HUES48 (cell line): ENCODE measurements at regions not wholly inside any gene's neighbourhood (a gene's known extent, or its start where the extent isn't known, plus 50 kb on each side); places are given as distances from the start of the nearest gene placed in this dataset.

Experiments used
- H3K27ac ChIP-seq: one replicate; pipeline ENCODE4 v1.7.0; 2013; ENCODE audit warnings: low read depth, low read length, inconsistent platforms
- H3K27me3 ChIP-seq: 2 replicates; pipeline ENCODE4 v1.6.1; 2013; ENCODE audit warnings: mild to moderate bottlenecking, low read length; ENCODE audit not compliant: control insufficient read depth, insufficient read depth
- H3K36me3 ChIP-seq: 2 replicates; pipeline ENCODE4 v1.6.1; 2013; ENCODE audit warnings: low read length; ENCODE audit not compliant: control insufficient read depth, insufficient read depth
- H3K4me1 ChIP-seq: 2 replicates; pipeline ENCODE4 v1.6.1; 2013; ENCODE audit warnings: mild to moderate bottlenecking, low read length; ENCODE audit not compliant: control insufficient read depth, insufficient read depth
- H3K4me3 ChIP-seq: 2 replicates; pipeline ENCODE4 v1.5.1; 2013; ENCODE audit warnings: mild to moderate bottlenecking, low read depth, low read length
- H3K9ac ChIP-seq: 2 replicates; pipeline ENCODE4 v1.6.1; 2013; ENCODE audit warnings: mild to moderate bottlenecking, low read depth, low read length, moderate library complexity
- H3K9me3 ChIP-seq: 2 replicates; pipeline ENCODE4 v1.6.1; 2013; ENCODE audit warnings: low read length; ENCODE audit not compliant: control insufficient read depth, insufficient read depth

GRCh38 chr20:61186771-61187472 lies 65.1 kb upstream of the CDH4 start:
- no peak overlapping the region for H3K4me3 ChIP-seq
- H3K4me1 ChIP-seq: peaks cover 5% of the 10 kb centered on the region
- no peak overlapping the region for H3K27ac ChIP-seq
- H3K36me3 ChIP-seq: no peaks in the 10 kb centered on the region
- no peaks in the 10 kb centered on the region for H3K9me3 ChIP-seq
- H3K9ac ChIP-seq: no peak overlapping the region
- peaks cover 27% of the 10 kb centered on the region for H3K27me3 ChIP-seq

GRCh38 chr20:61189534-61189933 lies 62.5 kb upstream of the CDH4 start:
- no peak overlapping the region for H3K4me3 ChIP-seq
- peaks cover 12% of the 10 kb centered on the region for H3K4me1 ChIP-seq
- H3K27me3 ChIP-seq: peaks cover 20% of the 10 kb centered on the region
- no peak overlapping the region for H3K9ac ChIP-seq
- H3K9me3 ChIP-seq: peaks cover 9% of the 10 kb centered on the region
- H3K36me3 ChIP-seq: no peaks in the 10 kb centered on the region
- H3K27ac ChIP-seq: no peak overlapping the region

- Histone ChIP-seq H3K9ac (no peak overlapping the region), H3K27ac (no peak overlapping the region), H3K4me3 (no peak overlapping the region), H3K36me3 (no peaks in the 10 kb centered on the region), H3K9me3 (peaks cover 9% of the 10 kb centered on the region), H3K4me1 (peaks cover 9% of the 10 kb centered on the region), H3K27me3 (peaks cover 12% of the 10 kb centered on the region)
Measured at GRCh38 chr20:61191096-61191495, 61.0 kb upstream of the CDH4 start.

- Histone ChIP-seq H3K9me3 (peaks cover 9% of the 10 kb centered on the region), H3K4me1 (peaks cover 7% of the 10 kb centered on the region; the same call in 1 of the 2 replicates), H3K27ac (no peak overlapping the region), H3K27me3 (peaks cover 13% of the 10 kb centered on the region), H3K9ac (no peak overlapping the region), H3K4me3 (no peak overlapping the region), H3K36me3 (no peaks in the 10 kb centered on the region)
Measured at GRCh38 chr20:61192337-61192950, 59.6 kb upstream of the CDH4 start.

GRCh38 chr20:61193164-61193563 lies 58.9 kb upstream of the CDH4 start:
- peaks cover 9% of the 10 kb centered on the region for H3K9me3 ChIP-seq
- no peak overlapping the region for H3K27ac ChIP-seq
- H3K27me3 ChIP-seq: peaks cover 14% of the 10 kb centered on the region
- no peaks in the 10 kb centered on the region for H3K36me3 ChIP-seq
- no peak overlapping the region for H3K4me3 ChIP-seq
- no peak overlapping the region for H3K9ac ChIP-seq
- H3K4me1 ChIP-seq: peaks cover 7% of the 10 kb centered on the region; the same call in 1 of the 2 replicates
